ENCODE measurements at regions not wholly inside any gene's neighbourhood (a gene's known extent, or its start where the extent isn't known, plus 50 kb on each side); places are given as distances from the start of the nearest gene placed in this dataset.

DNA sequence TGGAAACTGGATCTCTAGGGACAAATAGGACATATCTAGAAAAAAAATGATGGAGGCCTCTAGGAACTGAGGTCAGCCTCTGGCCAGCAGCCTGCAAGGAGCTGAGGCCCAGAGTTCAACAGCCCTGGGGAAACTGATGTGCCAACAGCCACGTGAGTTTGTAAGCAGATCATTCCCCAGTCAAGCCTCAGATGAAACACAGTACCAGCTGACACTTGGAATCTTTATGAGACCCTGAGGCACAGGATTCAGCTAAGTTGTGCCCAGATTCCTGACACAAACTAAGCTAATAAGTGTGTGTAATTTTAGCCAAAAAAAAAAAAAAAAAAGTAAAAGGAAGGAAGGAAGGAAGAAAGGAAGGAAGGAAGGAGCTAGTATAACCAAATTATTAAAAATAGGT, 1059.8 kb upstream of the MAP3K7 start:
- no peak overlapping the region for H3K4me3 ChIP-seq (ENCODE audit: low read depth, low read length)
- TF ChIP-seq, protein P1, sequence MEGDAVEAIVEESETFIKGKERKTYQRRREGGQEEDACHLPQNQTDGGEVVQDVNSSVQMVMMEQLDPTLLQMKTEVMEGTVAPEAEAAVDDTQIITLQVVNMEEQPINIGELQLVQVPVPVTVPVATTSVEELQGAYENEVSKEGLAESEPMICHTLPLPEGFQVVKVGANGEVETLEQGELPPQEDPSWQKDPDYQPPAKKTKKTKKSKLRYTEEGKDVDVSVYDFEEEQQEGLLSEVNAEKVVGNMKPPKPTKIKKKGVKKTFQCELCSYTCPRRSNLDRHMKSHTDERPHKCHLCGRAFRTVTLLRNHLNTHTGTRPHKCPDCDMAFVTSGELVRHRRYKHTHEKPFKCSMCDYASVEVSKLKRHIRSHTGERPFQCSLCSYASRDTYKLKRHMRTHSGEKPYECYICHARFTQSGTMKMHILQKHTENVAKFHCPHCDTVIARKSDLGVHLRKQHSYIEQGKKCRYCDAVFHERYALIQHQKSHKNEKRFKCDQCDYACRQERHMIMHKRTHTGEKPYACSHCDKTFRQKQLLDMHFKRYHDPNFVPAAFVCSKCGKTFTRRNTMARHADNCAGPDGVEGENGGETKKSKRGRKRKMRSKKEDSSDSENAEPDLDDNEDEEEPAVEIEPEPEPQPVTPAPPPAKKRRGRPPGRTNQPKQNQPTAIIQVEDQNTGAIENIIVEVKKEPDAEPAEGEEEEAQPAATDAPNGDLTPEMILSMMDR (conservative IDR thresholded peaks at IDR 0.05; ENCODE audit: low read depth, low read length): no peak
- DNase-seq (ENCODE audit: low read depth): no peak

DNA sequence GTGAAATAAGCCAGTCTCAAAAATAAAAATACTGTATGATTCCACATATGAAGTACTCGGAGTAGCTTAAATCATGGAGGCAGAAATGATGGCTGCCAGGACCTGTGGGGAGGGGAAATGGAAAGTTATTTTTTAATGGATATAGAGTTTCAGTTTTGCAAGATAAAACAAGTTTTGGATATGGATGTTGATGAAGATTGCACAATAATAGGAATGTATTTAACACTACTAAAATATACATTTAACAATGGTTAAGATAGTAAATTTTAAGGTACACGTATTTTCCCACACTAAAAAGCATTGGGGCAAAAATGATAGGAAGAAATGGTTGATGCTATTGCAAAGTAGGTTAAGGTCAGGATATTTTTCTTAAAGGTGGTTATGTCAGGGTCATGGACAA, 1058.9 kb upstream of the MAP3K7 start:
- H3K4me3 ChIP-seq (ENCODE audit: low read depth, low read length): no peak overlapping the region
- no peak for DNase-seq (ENCODE audit: low read depth)
- TF ChIP-seq, protein P1 (conservative IDR thresholded peaks at IDR 0.05; ENCODE audit: low read depth, low read length): no peak

DNA sequence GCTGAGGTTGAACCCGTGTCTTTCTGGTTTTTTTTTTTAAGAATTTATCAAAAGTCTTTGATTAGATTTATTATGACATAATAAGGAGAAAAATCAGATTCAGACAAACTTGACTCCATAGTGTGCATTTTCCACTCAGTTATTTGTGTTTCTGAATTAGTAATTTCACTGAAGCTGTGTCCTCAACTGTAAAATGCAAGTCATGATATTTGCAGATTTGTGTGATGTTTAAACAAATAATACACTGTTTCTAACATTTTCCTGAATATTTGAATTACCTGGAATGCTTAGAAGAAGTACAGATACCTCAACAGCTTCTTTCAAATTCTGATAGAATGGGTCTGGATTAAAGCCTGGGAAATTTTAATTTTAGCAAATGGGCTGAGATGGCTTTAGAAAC, 1050.3 kb upstream of the MAP3K7 start:
- no peak for DNase-seq (ENCODE audit: low read depth)
- TF ChIP-seq, protein P1 (conservative IDR thresholded peaks at IDR 0.05; ENCODE audit: low read depth, low read length): no peak
- H3K4me3 ChIP-seq (ENCODE audit: low read depth, low read length): no peak overlapping the region

DNA sequence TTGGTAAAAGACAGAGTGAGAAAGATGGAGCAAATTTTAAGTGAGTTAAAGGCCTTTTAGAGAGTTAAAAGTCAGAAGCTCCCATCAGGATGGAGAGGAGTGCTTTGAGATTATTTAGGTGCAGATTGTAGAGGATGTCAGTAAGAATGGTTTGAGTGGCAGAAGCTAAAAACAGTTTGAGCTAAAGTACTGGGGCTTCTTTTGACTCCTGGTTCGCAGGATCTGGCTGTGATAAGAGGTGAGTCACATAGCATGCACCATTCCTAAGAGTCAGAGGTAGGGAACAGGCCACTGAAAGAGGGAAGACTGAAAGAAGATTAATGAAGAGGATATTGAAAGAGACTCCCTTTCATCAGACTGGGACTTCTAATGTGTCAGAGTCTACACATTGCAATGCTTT, 1047.9 kb upstream of the MAP3K7 start:
- H3K4me3 ChIP-seq (ENCODE audit: low read depth, low read length): no peak overlapping the region
- DNase-seq (ENCODE audit: low read depth): no peak
- TF ChIP-seq, protein P1 (conservative IDR thresholded peaks at IDR 0.05; ENCODE audit: low read depth, low read length): no peak

DNA sequence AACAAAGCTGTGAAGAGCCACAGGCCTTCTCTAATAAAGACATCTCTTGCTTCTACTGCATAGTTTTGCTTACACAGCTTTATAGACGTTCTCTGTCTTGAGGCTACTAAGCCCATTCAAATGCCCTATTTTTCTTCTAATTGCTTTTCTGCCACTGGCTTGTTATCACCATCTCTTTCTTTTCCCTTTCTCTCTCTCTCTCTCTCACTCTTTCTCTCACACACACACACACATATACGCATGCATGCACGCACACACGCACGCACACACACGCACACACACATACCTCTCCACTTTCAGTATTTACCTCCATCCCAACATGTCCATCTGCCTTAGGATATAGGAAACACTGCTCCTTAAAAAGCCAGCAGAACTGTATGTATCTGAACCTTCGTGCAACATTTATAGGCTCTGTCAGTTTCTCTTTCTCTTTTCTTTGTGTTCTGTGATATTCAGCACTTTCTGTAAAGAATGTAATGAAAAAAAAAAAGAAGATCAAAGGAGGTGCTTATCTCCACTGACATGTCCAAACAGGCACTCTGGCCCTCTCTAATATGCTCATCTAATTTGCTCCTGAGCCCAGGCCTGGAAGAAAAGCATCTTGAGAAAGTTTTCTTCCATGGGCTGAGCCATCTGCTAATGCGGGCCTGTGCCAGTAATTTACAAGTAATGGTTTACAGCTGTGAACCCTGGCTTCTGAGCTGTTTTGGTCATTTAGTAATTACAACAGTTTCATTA, 1046.7 kb upstream of the MAP3K7 start:
- no peak for DNase-seq (ENCODE audit: low read depth)
- TF ChIP-seq, protein P1 (conservative IDR thresholded peaks at IDR 0.05; ENCODE audit: low read depth, low read length): no peak
- H3K4me3 ChIP-seq (ENCODE audit: low read depth, low read length): no peak overlapping the region

DNA sequence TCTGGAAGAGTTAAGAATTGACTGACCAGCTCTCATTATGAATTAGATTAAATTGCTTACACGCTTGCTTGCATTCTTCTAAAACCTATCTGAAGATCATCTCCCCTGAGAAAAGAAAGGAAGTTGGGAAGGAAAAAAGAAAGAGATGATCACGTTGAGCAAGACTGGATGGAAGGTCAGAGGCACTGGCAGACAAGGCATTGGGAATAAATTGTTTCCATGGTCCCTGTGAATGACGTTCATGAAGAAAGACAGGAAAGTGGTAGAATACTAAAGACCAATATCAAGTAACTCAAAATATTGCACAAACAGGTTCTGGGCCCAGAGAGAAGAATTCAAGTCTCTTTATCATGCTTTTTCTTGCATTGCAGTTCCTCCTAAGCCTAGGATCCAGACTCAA, 1045.4 kb upstream of the MAP3K7 start:
- no peak for DNase-seq (ENCODE audit: low read depth)

More for the DNA sequence above, 1045.4 kb upstream of the MAP3K7 start:
- TF ChIP-seq, protein P1 (conservative IDR thresholded peaks at IDR 0.05; ENCODE audit: low read depth, low read length): no peak
- no peak overlapping the region for H3K4me3 ChIP-seq (ENCODE audit: low read depth, low read length)
